OCI-LY1 (cell line): ENCODE measurements at regions not wholly inside any gene's neighbourhood (a gene's known extent, or its start where the extent isn't known, plus 50 kb on each side); places are given as distances from the start of the nearest gene placed in this dataset.

Experiments
- H2AFZ ChIP-seq: fragments of 200-600 bp; sonication (generic), shearing (Covaris generic); 2 replicates; pipeline ENCODE4 v1.6.0; 2014; ENCODE audit warnings: antibody characterized with exemption, mild to moderate bottlenecking, low read length
- H3F3A ChIP-seq: fragments of 200-600 bp; sonication (generic), shearing (Covaris generic); 2 replicates; pipeline ENCODE4 v1.6.0; 2014; ENCODE audit warnings: mild to moderate bottlenecking, antibody characterized with exemption, low read length, moderate library complexity; ENCODE audit not compliant: insufficient read depth
- H3K27ac ChIP-seq: fragments of 200-600 bp; sonication (generic); 2 replicates; pipeline ENCODE4 v1.5.1; 2014; ENCODE audit warnings: low read length, mixed run types, mild to moderate bottlenecking, low read depth; ENCODE audit not compliant: poor library complexity, severe bottlenecking
- H3K27me3 ChIP-seq: fragments of 200-600 bp; sonication (generic); 2 replicates; pipeline ENCODE4 v1.6.0; 2014; ENCODE audit warnings: antibody characterized with exemption, mild to moderate bottlenecking, low read length, moderate library complexity; ENCODE audit not compliant: insufficient read depth
- H3K36me3 ChIP-seq: fragments of 200-600 bp; sonication (generic); 2 replicates; pipeline ENCODE4 v1.6.1; 2014; ENCODE audit warnings: mild to moderate bottlenecking, antibody characterized with exemption, low read length, moderate library complexity, mixed read lengths; ENCODE audit not compliant: insufficient read depth
- H3K4me1 ChIP-seq: fragments of 200-600 bp; sonication (generic); 2 replicates; pipeline ENCODE4 v1.5.1; 2014; ENCODE audit warnings: mild to moderate bottlenecking, low read length, moderate library complexity; ENCODE audit not compliant: insufficient read depth, severe bottlenecking
- H3K4me2 ChIP-seq: fragments of 200-600 bp; sonication (generic), shearing (Covaris generic); 2 replicates; pipeline ENCODE4 v1.6.1; 2014; ENCODE audit warnings: low read length
- H3K4me3 ChIP-seq: fragments of 200-600 bp; sonication (generic); 2 replicates; pipeline ENCODE4 v1.5.1; 2014; ENCODE audit warnings: low read length, low read depth, mild to moderate bottlenecking, mixed read lengths; ENCODE audit not compliant: poor library complexity, severe bottlenecking
- H3K79me2 ChIP-seq: fragments of 200-600 bp; shearing (Covaris generic); 2 replicates; pipeline ENCODE4 v1.6.1; 2016; ENCODE audit warnings: mixed run types, low read length, mixed read lengths; ENCODE audit not compliant: insufficient read depth
- H3K9ac ChIP-seq: fragments of 200-600 bp; sonication (generic), shearing (Covaris generic); 2 replicates; pipeline ENCODE4 v1.6.1; 2014; ENCODE audit warnings: mild to moderate bottlenecking, low read length, mixed read lengths
- H3K9me2 ChIP-seq: fragments of 200-600 bp; sonication (generic), shearing (Covaris generic); 2 replicates; pipeline ENCODE4 v1.6.1; 2014; ENCODE audit warnings: low read depth, mild to moderate bottlenecking, low read length, mixed read lengths
- H3K9me3 ChIP-seq: fragments of 200-600 bp; shearing (Covaris generic); 2 replicates; pipeline ENCODE4 v1.6.1; 2014; ENCODE audit warnings: low read length, mixed read lengths
- H4K20me1 ChIP-seq: fragments of 200-600 bp; sonication (generic), shearing (Covaris generic); 2 replicates; pipeline ENCODE4 v1.6.0; 2016; ENCODE audit warnings: mild to moderate bottlenecking, low read length; ENCODE audit not compliant: insufficient read depth
- EZH2 ChIP-seq: fragments of 200-600 bp; sonication (generic), shearing (Covaris generic); IDR thresholded peaks from 2 replicates; pipeline ENCODE4 v1.8.0; 2017; ENCODE audit warnings: borderline replicate concordance, mixed run types, mild to moderate bottlenecking, antibody characterized with exemption, low read length, moderate library complexity, mixed read lengths
- TF ChIP-seq, protein P1 (sequence below): fragments of 200-600 bp; sonication (generic), shearing (Covaris generic); IDR thresholded peaks from 2 replicates; pipeline ENCODE4 v1.5.1; 2017; ENCODE audit warnings: mild to moderate bottlenecking, antibody characterized with exemption, low read length, moderate library complexity, mixed read lengths

- Histone ChIP-seq H3K4me1 (no peaks in the 10 kb centered on the region), H3K27me3 (no peaks in the 10 kb centered on the region), H3K9me2 (no peaks in the 10 kb centered on the region), H3K4me2 (no peak overlapping the region), H3K79me2 (no peaks in the 10 kb centered on the region), H3K4me3 (no peak overlapping the region), H4K20me1 (no peaks in the 10 kb centered on the region), H2AFZ (no peak overlapping the region), H3K9ac (no peak overlapping the region), H3K9me3 (no peaks in the 10 kb centered on the region), H3K36me3 (no peaks in the 10 kb centered on the region), H3K27ac (no peak overlapping the region), H3F3A (no peaks in the 10 kb centered on the region)
- TF ChIP-seq EZH2, result no peak
- TF ChIP-seq, protein P1, sequence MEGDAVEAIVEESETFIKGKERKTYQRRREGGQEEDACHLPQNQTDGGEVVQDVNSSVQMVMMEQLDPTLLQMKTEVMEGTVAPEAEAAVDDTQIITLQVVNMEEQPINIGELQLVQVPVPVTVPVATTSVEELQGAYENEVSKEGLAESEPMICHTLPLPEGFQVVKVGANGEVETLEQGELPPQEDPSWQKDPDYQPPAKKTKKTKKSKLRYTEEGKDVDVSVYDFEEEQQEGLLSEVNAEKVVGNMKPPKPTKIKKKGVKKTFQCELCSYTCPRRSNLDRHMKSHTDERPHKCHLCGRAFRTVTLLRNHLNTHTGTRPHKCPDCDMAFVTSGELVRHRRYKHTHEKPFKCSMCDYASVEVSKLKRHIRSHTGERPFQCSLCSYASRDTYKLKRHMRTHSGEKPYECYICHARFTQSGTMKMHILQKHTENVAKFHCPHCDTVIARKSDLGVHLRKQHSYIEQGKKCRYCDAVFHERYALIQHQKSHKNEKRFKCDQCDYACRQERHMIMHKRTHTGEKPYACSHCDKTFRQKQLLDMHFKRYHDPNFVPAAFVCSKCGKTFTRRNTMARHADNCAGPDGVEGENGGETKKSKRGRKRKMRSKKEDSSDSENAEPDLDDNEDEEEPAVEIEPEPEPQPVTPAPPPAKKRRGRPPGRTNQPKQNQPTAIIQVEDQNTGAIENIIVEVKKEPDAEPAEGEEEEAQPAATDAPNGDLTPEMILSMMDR, result no peak
Measured at GRCh38 chr2:176614049-176614448, 344.8 kb downstream of the MTX2 start.

DNA sequence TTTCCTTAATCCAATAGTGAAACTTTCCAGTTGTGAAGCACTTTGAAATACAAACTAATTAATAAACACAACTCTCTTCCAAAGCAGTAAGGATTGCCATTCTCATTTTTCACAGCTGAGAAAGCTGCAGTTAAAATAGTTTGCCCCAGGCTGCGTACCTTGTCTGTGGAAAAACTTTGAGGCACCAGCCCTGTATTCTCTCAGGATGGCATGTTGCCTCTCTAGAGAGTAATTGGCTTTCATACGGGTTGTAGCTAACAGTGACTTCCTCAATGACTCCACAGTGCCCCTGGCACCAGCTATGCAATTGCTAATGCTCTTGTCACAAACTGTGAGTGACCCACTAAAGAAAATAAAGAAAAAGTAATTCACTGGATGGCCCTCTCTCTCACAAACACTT is 345.7 kb downstream of the MTX2 start:
- Histone ChIP-seq H3K9me2 (no peaks in the 10 kb centered on the region), H3K36me3 (no peaks in the 10 kb centered on the region), H3K9me3 (no peaks in the 10 kb centered on the region), H3K4me3 (no peak overlapping the region), H3K27me3 (no peaks in the 10 kb centered on the region), H3K79me2 (no peaks in the 10 kb centered on the region), H3K9ac (no peak overlapping the region), H3K4me2 (no peak overlapping the region), H2AFZ (no peak overlapping the region), H3K4me1 (no peaks in the 10 kb centered on the region), H4K20me1 (no peaks in the 10 kb centered on the region), H3K27ac (no peak overlapping the region), H3F3A (no peaks in the 10 kb centered on the region)
- TF ChIP-seq, protein P1, result no peak
- no peak for TF ChIP-seq EZH2

- Histone ChIP-seq H3K79me2 (no peaks in the 10 kb centered on the region), H3K9me3 (no peaks in the 10 kb centered on the region), H3K27me3 (no peaks in the 10 kb centered on the region), H3K9me2 (no peaks in the 10 kb centered on the region), H3K4me2 (no peak overlapping the region), H3K4me1 (no peaks in the 10 kb centered on the region), H3K27ac (no peak overlapping the region), H3F3A (no peaks in the 10 kb centered on the region), H3K9ac (no peak overlapping the region), H3K4me3 (no peak overlapping the region), H4K20me1 (no peaks in the 10 kb centered on the region), H3K36me3 (no peaks in the 10 kb centered on the region), H2AFZ (no peak overlapping the region)
- no peak for TF ChIP-seq EZH2
- TF ChIP-seq, protein P1, result no peak
Measured at GRCh38 chr2:176619504-176619903, 350.3 kb downstream of the MTX2 start.
